Natural killer cell (primary cell): ENCODE measurements at regions not wholly inside any gene's neighbourhood (a gene's known extent, or its start where the extent isn't known, plus 50 kb on each side); places are given as distances from the start of the nearest gene placed in this dataset.

ENCODE experiments used
- ATAC-seq, 3 donors: fragments of 150-1000 bp in 2 of 3; fragments of 200-7000 bp in 1 of 3; cut with Tn5 transposase; 1 replicate in 1 of 3; 2 replicates in 2 of 3; pipeline ENCODE4 v1.10.0; 2021; ENCODE audit warnings: mild to moderate bottlenecking in 2 of 3, moderate library complexity in 2 of 3
- DNase-seq, 2 donors: peaks; one replicate each; pipeline versions ENCODE4 v3.0.0 to v3.0.0-alpha.2; 2013 to 2021; ENCODE audit warnings: mixed read lengths in 1 of 2
- H3K27ac ChIP-seq: one replicate; pipeline ENCODE4 v1.5.1; 2013; ENCODE audit warnings: mild to moderate bottlenecking, low read length
- H3K27me3 ChIP-seq: one replicate; pipeline ENCODE4 v1.6.1; 2013; ENCODE audit warnings: low read length; ENCODE audit not compliant: control insufficient read depth, insufficient read depth
- H3K36me3 ChIP-seq: one replicate; pipeline ENCODE4 v1.6.1; 2013; ENCODE audit warnings: low read length; ENCODE audit not compliant: control insufficient read depth, insufficient read depth
- H3K4me1 ChIP-seq: one replicate; pipeline ENCODE4 v1.6.1; 2013; ENCODE audit warnings: low read length; ENCODE audit not compliant: control insufficient read depth, insufficient read depth
- H3K4me3 ChIP-seq: one replicate; pipeline ENCODE4 v1.5.1; 2013; ENCODE audit warnings: low read length
- H3K9me3 ChIP-seq: one replicate; pipeline ENCODE4 v1.6.1; 2013; ENCODE audit warnings: low read length; ENCODE audit not compliant: control insufficient read depth, insufficient read depth
- H3K27ac Mint-ChIP-seq, 2 donors: one replicate each; pipeline ENCODE4 v1.8.0; 2022; ENCODE audit warnings: mild to moderate bottlenecking in 2 of 2, mixed read lengths in 2 of 2, moderate library complexity in 1 of 2
- H3K27me3 Mint-ChIP-seq, 2 donors: one replicate each; pipeline ENCODE4 v1.8.0; 2022; ENCODE audit warnings: low read depth in 2 of 2, mixed read lengths in 2 of 2
- H3K36me3 Mint-ChIP-seq: one replicate; pipeline ENCODE4 v1.8.0; 2022; ENCODE audit warnings: mixed read lengths
- H3K4me1 Mint-ChIP-seq, 2 donors: one replicate each; pipeline ENCODE4 v1.8.0; 2022; ENCODE audit warnings: mixed read lengths in 2 of 2
- H3K4me3 Mint-ChIP-seq: one replicate; pipeline ENCODE4 v1.8.0; 2022; ENCODE audit warnings: mild to moderate bottlenecking, moderate library complexity, mixed read lengths
- H3K9me3 Mint-ChIP-seq, 2 donors: one replicate each; pipeline ENCODE4 v1.8.0; 2022; ENCODE audit warnings: mixed read lengths in 2 of 2
- WGBS: methylation state at CpG from one replicate; pipeline ENCODE4 v1.1.7; 2013; ENCODE audit warnings: missing lambda C conversion rate; ENCODE audit not compliant: insufficient coverage; 5-methylcytosine and 5-hydroxymethylcytosine counted together
- intact Hi-C: fragments of 100-400 bp; cut with micrococcal nuclease; formaldehyde crosslinking; loops from one replicate; pipeline ENCODE4 v1.14.2; 2022
- TF ChIP-seq, protein P1 (sequence below): fragments of 200-600 bp; IDR thresholded peaks from one replicate; pipeline ENCODE4 v1.8.0; 2022; ENCODE audit warnings: antibody characterized with exemption

- Mint-ChIP-seq H3K27me3 (peaks cover 6 to 15% of the 10 kb centered on the region in 2 donors), H3K36me3 (no peaks in the 10 kb centered on the region), H3K9me3 (no peaks in the 10 kb centered on the region), H3K4me3 (no peak overlapping the region), H3K4me1 (no peaks in the 10 kb centered on the region), H3K27ac (no peak overlapping the region)
- Histone ChIP-seq H3K4me3 (no peak overlapping the region), H3K4me1 (no peaks in the 10 kb centered on the region), H3K36me3 (no peaks in the 10 kb centered on the region), H3K27me3 (no peaks in the 10 kb centered on the region), H3K9me3 (no peaks in the 10 kb centered on the region), H3K27ac (no peak overlapping the region)
- intact Hi-C loops, result no loop called here
- TF ChIP-seq, protein P1, sequence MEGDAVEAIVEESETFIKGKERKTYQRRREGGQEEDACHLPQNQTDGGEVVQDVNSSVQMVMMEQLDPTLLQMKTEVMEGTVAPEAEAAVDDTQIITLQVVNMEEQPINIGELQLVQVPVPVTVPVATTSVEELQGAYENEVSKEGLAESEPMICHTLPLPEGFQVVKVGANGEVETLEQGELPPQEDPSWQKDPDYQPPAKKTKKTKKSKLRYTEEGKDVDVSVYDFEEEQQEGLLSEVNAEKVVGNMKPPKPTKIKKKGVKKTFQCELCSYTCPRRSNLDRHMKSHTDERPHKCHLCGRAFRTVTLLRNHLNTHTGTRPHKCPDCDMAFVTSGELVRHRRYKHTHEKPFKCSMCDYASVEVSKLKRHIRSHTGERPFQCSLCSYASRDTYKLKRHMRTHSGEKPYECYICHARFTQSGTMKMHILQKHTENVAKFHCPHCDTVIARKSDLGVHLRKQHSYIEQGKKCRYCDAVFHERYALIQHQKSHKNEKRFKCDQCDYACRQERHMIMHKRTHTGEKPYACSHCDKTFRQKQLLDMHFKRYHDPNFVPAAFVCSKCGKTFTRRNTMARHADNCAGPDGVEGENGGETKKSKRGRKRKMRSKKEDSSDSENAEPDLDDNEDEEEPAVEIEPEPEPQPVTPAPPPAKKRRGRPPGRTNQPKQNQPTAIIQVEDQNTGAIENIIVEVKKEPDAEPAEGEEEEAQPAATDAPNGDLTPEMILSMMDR, result no peak
- ATAC-seq (no peak), DNase-seq (no peak)
- WGBS, result 83% methylated on average over 7 of the region's 11 CpGs
These were observed 78.4 kb upstream of the NANOS1 start for GRCh38 chr10:118950997-118951637.

DNA sequence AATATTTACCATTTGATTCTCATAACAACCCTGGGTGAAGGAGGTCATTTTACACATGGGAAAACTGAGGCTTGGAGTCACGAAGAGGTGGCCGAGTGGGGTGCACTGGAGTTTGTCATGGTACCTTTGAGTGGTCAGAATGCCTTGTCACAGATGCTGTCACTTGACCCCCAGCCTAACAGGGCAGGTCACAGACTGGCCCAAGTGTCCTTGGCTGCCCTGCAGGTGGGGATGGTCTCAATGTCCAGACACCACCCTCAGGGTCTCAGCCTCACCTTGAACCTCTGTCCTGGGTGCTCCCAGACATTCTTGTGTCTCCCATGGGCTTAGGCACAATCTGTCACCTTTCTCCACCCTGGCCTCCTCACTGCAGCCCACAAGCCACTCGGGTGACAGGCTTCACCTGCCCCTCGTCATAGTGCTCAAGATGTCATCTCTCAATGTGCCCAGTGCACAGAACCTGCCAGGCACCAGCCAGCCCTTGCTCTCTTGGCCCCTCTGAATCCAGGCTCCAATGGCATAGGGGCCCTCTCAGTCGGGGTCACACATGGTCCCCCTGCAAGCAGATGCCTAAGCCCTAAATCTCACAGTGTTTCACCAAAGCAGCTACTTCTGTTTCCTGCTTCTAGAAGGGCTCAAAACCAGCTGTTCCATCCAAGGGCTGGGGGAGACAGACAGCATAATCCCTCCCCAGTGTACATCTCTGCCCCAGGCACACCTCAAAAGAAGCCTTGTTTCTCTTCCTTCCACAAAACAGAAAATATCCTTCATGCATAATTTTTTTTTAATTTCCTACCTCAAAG, 76.8 kb upstream of the NANOS1 start:
- no peaks in the 10 kb centered on the region for H3K9me3 Mint-ChIP-seq
- H3K27me3 ChIP-seq, result no peaks in the 10 kb centered on the region
- H3K4me1 ChIP-seq, result no peaks in the 10 kb centered on the region
- ATAC-seq (no peak), DNase-seq (no peak)
- H3K27ac ChIP-seq, result no peak overlapping the region
- H3K36me3 Mint-ChIP-seq, result no peaks in the 10 kb centered on the region
- H3K4me1 Mint-ChIP-seq, result no peaks in the 10 kb centered on the region
- intact Hi-C loops, result no loop called here
- H3K4me3 ChIP-seq, result no peak overlapping the region
- no peak overlapping the region for H3K27ac Mint-ChIP-seq
- peaks cover 4 to 15% of the 10 kb centered on the region in 2 donors for H3K27me3 Mint-ChIP-seq
- TF ChIP-seq, protein P1, result no peak
- 67% methylated on average over 5 of the region's 5 CpGs for WGBS
- H3K36me3 ChIP-seq, result no peaks in the 10 kb centered on the region
- no peaks in the 10 kb centered on the region for H3K9me3 ChIP-seq
- H3K4me3 Mint-ChIP-seq, result no peak overlapping the region

- Mint-ChIP-seq H3K27ac (no peak overlapping the region), H3K4me1 (peaks cover 0 to 1% of the 10 kb centered on the region in 2 donors), H3K9me3 (no peaks in the 10 kb centered on the region), H3K36me3 (no peaks in the 10 kb centered on the region), H3K4me3 (no peak overlapping the region), H3K27me3 (peaks cover 4 to 15% of the 10 kb centered on the region in 2 donors)
- intact Hi-C loops, result no loop called here
- 71% methylated on average over 3 of the region's 3 CpGs for WGBS
- DNase-seq, result no peak
- Histone ChIP-seq H3K4me1 (no peaks in the 10 kb centered on the region), H3K9me3 (no peaks in the 10 kb centered on the region), H3K27ac (no peak overlapping the region), H3K36me3 (no peaks in the 10 kb centered on the region), H3K4me3 (no peak overlapping the region), H3K27me3 (no peaks in the 10 kb centered on the region)
- TF ChIP-seq, protein P1, result no peak
- ATAC-seq, result no peak
These were observed 75.7 kb upstream of the NANOS1 start for GRCh38 chr10:118953598-118954393.
